ENCODE measurements at regions not wholly inside any gene's neighbourhood (a gene's known extent, or its start where the extent isn't known, plus 50 kb on each side); places are given as distances from the start of the nearest gene placed in this dataset.

DNA sequence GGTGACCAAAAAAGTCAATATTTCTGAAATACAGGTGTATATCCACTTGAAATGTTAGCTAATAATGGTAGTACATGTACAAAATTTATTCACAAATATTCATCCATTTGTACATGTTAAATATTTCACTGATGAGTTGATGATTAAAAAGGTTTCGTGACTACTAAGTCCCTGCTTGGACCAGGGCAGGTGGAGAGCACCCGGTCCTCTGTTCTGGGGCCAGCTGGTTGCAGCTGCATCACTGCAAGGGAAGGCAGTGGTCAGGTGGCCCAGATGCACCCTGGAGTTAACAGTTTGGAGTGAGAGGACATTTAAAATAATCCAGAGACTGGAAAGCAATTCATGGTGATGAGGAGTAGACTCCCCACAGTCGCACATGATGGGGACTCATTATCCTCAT, 141.2 kb downstream of the ZBTB18 start:
- no peak for TF ChIP-seq ZFX (IDR thresholded peaks at IDR 0.05)
- TF ChIP-seq, protein P1, sequence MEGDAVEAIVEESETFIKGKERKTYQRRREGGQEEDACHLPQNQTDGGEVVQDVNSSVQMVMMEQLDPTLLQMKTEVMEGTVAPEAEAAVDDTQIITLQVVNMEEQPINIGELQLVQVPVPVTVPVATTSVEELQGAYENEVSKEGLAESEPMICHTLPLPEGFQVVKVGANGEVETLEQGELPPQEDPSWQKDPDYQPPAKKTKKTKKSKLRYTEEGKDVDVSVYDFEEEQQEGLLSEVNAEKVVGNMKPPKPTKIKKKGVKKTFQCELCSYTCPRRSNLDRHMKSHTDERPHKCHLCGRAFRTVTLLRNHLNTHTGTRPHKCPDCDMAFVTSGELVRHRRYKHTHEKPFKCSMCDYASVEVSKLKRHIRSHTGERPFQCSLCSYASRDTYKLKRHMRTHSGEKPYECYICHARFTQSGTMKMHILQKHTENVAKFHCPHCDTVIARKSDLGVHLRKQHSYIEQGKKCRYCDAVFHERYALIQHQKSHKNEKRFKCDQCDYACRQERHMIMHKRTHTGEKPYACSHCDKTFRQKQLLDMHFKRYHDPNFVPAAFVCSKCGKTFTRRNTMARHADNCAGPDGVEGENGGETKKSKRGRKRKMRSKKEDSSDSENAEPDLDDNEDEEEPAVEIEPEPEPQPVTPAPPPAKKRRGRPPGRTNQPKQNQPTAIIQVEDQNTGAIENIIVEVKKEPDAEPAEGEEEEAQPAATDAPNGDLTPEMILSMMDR (conservative IDR thresholded peaks at IDR 0.05), result no peak
- H3K27ac ChIP-seq, result no peak overlapping the region

DNA sequence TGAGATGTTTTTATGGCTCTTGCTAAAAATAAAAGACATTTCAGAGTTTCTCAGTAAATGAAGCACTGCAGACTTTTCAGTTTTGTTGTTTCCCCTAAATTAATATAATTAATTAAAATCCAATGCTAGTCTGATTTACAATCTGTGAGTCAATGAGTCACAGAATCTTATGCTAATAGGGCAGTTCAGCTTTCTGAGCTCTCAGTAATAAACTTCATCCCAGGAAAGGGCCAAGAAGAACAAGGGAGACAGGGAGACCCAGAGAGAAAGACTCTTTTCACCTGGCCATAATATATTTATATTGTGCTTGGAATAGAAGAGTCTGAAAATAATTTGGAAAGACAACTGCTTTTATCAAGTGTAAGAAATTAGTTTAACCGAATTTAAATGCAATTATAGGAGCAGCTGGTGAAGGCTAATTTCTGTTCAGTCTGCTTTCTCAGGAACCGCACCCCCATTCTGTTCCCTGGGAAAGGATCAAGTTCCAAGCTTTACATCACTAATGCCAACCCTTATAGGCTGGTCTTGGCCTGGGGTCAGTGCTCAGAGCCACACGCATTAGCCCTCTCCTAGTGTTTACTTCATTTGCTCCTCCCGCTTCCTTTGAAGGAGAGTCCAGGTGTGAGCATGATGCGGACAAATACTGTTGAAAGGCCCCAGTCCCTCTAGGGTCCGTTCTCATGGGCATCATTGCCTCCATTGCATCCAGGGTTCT, 145.6 kb downstream of the ZBTB18 start:
- no peak overlapping the region for H3K27ac ChIP-seq
- TF ChIP-seq, protein P1 (conservative IDR thresholded peaks at IDR 0.05), result no peak
- TF ChIP-seq ZFX (IDR thresholded peaks at IDR 0.05), result no peak

DNA sequence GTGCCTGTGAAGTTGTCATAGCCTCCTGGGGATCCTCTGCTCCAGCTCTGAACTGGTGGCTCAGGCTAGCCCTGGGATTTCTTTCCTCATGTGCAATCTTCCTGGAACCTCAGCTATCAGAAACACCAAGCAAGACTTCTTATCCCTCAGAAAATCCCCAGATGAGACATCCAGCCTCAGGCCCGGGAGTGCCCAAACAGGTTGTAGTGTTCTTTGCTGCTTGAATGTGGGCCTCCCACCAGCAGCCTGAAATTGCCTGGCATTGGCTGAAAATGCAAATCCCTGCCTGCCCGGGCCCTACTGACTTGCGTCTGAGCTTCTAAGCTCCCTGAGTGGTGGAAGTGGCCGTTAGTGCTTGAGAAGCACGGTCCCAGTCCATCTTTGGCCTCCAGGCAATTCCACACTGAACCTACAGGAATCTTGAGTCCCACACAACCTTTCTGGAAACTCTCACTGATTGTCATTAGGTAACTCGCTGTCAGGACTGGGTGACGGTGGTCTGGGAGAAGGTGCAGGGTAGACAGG, 146.8 kb downstream of the ZBTB18 start:
- no peak overlapping the region for H3K27ac ChIP-seq
- no peak for TF ChIP-seq ZFX (IDR thresholded peaks at IDR 0.05)
- TF ChIP-seq, protein P1 (conservative IDR thresholded peaks at IDR 0.05), result no peak

DNA sequence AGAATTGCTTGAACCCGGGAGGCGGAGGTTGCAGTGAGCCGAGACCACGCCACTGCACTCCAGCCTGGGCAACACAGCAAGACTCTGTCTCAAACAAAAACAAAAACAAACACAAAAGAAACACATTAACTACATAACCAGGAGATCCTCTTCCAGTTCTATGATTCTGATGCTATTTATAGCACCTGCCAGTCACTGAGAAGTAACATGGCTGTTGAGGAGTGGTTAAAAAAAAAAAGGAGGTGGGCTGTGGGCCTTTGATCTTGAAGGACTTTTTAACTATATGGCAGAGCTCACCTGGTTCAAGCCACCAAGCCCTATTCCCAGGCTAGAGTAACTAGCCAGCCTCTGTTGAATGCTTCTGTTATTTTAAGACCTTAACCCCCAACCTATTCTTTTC, 148.8 kb downstream of the ZBTB18 start:
- TF ChIP-seq, protein P1 (conservative IDR thresholded peaks at IDR 0.05), result no peak
- no peak overlapping the region for H3K27ac ChIP-seq

DNA sequence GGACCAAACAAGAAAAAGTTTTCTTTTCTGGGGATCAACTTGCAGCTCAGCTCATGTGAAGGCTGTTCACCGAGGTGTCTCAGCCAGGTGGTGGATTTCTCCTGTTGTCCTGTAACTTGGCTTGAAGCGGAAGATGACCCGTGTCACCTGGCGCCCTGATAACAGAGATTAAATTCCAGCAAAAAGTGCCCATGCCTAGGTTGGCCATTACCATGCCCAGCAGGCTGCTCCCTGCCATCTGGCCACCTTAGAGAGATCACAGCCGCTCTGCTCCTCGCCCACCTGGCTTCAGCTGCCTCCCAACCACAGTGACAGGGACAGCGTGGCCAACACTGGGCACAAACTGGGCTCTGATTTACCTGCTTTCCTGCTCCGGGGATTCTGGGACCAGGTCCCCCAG, 149.5 kb downstream of the ZBTB18 start:
- no peak for TF ChIP-seq ZFX (IDR thresholded peaks at IDR 0.05)
- TF ChIP-seq, protein P1 (conservative IDR thresholded peaks at IDR 0.05), result no peak
- H3K27ac ChIP-seq, result no peak overlapping the region

DNA sequence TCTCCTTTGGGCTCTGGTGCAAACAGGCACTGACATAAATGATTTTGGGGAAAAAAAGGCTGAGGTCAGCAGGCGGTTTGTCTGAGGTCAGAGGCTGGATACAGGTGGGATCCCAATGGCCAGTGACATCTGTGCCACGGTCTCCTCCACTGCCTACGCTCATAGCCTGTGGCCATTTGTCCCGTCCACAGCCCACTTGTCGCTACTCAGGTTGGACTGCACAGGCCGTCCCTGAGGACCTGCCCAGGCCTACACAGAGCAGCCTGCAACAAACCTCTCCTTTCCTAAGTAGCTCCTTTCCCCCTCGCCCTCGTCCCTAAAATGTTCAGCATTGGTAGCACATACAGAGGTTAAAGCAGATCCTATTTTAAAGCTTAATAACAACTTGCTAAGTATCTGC, 150.7 kb downstream of the ZBTB18 start:
- TF ChIP-seq, protein P1 (conservative IDR thresholded peaks at IDR 0.05), result no peak
- TF ChIP-seq ZFX (IDR thresholded peaks at IDR 0.05), result no peak
- H3K27ac ChIP-seq, result no peak overlapping the region

DNA sequence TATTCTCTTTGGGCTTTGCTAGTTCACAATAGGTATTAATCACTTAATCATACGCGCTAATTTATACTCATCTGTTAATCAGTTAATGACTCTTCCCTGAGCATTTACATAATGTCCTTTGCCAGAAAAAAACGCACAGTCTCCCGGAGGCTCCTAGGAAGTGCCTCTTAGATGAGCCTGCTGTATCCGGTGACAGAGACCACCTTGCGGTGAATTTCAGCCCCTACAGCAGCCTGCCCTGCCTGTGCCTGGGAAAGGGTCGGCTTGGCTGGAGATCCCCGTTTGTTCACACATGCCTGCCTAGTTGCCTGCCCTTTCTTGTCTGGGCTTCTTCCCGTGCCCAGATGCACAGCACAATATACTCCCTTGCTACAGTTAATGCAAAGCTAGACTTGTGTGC, 152.9 kb downstream of the ZBTB18 start:
- H3K27ac ChIP-seq, result no peak overlapping the region
- TF ChIP-seq ZFX (IDR thresholded peaks at IDR 0.05), result no peak
- TF ChIP-seq, protein P1 (conservative IDR thresholded peaks at IDR 0.05), result no peak

Data from C4-2B (cell line).